Stimulated activated CD4-positive, alpha-beta T cell treated with anti-CD3 and anti-CD28 coated beads, Interleukin-15, amount 100 ng/mL, for 48 hours (primary cell): ENCODE measurements at regions not wholly inside any gene's neighbourhood (a gene's known extent, or its start where the extent isn't known, plus 50 kb on each side); places are given as distances from the start of the nearest gene placed in this dataset.

Experiments used
- DNase-seq, 2 donors: peaks; one replicate each; pipeline ENCODE4 v3.0.0-alpha.2; 2020; ENCODE audit warnings: low read depth in 2 of 2

DNA sequence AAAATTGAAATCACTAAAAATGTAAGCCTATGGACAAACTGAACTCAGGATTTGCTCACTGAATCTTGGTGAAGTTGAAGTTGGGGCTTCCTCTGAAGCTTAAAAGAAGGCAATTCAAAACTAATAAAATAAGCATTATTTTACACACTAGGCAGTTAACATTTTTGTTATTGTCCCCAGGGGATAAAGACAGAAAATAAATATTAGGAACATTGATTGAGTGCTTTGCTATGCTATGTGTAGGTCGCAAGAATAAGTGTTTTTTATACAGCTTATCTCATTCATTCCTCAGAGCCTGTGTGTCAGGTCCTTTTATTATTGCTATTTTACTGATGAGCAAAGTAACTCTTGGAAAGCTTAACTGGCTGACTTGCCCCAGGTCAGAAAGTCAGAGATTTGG, 82.2 kb downstream of the ZNF608 start:
- DNase-seq = no peak

DNA sequence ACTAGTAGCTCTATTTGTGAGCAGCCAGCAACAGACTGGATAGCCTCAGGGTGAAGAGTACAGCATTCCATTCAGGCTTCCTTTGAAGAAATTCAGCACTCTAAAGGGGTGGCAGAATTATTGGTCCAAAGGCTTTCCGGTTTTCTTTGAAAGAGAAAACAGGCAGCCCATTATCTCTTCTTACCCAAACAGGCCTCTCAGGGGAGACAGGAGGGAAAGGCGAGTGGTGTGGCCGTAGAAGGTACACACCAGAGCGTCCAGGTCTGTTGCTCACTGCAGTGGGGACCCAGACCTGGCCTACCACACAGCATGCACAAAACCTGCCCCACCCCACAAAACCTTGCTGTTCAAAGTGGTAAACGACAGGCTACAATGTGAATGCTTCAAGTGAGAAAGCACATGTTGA, 83.3 kb downstream of the ZNF608 start:
- no peak for DNase-seq

DNA sequence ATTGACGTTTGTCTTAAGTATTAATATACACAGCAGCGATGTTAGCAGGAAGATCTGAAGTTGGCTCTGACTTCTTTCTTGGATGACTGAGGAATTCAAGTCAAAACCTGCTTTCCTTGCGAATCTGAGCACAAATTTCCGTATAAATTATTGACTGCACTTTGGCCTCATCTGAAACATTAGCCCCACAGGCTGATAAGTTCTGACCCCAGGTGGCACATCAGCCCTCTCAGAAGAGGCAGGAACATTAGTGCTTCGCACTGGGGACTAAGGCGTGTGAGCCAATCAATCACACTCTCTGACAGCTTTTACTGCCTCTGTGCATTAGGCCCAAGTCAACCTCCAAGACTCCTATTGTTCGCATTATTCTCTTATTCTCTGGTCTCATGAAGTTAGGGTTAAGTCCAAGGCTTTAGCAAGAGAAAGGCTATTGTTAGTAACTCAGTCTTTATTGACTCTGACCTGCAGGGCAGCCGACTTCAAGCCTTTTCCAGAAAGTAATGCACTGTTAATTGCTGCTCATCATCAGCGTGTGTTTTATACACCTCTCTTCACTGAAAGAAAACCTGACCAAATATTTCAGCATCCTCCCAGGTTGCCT, 84.2 kb downstream of the ZNF608 start:
- no peak for DNase-seq

DNA sequence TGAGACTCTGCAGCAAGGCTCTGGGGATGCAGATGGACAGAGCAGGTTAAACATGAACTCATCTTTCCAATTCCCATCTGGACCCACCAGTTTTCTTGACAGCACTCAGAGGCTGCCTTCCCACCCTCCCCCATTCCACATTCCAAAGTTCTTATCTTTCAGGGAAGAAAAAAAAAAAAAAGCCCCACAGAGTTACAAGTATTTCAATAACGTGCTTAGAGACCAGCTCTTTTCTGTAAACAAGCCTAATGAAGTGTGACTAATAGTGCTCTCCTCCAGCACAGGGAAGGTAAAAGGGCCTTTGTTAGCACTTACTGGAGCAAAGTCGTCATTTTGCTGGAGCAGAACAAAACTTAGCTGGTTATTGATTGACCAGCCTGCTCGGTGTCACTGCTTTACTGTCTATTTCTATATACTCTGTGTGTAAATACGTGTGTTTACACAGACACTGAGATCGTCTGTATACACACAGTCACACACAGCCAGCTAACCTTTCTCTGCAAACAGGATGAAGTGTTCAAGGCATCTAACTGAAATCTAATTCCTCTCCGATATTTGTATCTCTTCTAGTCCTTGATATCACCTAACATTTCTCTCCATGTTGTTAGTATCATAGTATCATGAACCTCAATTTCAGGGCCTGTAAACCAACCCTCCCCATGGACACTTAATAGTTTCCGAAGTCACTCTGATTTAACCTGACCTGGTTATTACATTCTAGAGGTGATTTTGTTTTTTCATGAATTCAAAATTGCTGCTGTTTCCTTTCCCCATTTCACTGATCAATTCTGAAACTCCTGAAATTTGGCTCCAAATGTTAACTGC, 84.9 kb downstream of the ZNF608 start:
- no peak for DNase-seq

DNA sequence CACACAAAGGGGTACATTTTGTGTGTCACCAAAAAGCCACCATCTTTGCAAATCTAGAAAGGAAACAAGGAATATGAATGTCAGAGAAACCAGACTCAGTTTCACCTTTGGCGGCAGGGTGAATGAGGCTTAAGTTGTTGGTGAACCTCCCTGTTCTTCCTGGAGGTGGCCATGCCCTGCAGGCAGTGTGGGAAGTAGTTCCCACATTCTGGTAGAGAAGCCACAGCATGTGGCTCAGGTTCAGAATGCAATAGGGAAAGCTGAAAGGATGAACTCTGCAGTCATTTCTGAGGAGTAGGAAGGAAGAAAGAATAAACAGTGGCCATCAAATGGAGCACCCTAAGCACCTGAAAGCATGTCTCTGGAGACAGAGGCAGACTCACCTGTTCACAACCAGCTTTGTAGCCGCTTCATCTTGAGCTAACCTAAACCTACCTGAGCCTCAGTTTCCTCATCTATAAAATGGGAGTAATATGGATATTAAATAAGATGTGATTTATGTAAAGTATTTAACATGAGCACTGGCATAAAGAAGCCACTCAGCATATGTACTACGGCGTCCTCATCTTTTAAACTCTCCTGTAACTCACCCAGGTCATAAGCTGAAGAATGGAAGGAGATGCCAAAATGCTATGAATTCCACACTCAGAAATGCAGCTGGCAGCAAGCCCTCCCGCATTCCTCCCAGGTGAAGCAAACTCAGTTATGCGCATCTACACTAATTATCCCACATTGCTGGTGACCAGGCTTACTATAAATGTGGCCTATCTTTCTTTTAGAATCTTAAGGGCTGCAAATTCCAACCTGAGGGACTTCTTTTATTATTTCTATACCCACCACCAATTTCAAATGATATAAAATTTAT, 86.0 kb downstream of the ZNF608 start:
- DNase-seq = no peak

DNA sequence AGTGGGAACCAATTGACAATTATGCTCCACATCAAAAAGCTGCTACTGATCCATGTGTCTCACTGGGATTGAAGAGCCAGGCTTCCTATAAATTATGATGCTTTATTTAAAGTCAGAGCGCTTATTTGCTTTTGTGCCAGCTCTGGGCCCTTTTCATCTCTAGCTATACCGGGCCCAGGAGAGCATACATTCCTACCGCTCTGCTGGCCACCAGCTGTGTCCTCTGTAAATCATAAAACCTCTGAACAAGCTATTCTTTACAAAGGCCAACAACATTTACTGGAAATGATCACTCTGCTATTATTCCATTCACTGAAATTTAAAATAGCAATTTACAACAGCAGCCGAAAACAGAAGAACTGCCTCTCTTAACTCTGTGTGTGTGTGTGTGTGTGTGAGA, 86.6 kb downstream of the ZNF608 start:
- no peak for DNase-seq

DNA sequence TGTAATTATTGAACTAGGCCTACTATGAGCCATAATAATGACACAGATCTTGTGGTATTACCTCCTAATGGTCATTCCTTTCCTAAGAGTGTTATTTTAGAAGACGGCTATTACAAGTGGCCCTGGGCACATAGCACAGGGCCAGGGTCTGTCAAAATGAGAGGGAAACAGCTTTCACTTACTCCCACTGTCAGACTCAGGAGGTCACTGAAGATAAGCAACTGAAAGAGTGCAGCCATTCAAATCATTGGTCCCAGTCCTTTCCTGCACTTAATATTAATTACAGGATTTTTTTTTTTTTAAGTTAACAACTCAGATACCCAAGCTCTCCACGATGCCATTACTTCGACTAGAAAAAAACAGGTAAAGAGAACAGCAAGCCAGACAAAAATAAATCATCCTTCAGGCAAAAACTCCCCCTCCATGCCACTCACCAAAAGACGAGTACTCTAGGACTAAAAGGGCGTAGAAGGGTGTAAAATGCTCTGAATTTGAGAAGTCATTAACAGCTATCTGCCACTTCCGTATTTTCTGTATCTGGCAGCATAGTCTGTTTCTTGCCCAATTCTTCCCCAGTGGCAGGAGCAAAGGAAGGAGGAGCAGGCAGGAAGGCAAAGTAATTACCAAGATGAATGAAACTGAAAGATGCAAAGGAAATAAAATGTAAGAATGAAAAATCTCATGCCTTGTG, 87.4 kb downstream of the ZNF608 start:
- no peak for DNase-seq

DNA sequence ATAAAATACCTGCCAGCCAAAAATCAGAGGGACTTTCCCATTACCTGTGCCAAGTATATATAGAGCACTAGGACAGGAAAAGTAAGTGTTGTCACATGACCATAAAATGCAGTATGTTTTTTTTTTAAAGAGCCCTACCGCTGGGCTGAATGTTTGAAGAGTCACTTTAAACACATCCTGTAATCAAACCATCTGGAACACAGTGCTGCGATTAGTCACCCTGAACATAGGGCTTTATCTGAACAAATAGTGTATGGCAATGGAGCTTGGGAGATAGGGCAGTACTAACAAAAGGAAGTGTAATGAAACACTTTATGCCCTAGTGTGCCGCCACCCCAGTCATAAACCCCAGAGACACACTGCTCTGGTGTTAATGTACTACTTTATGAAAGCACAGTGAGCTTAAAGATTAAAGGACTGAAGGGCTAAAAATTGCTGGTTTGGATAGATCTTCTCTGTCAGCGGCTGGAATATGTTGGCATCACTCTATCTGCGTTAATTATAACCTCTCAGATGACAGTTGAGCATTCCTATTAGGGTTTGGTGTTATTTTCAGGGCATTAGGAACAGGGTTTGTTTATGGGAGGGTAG, 90.4 kb downstream of the ZNF608 start:
- no peak for DNase-seq

DNA sequence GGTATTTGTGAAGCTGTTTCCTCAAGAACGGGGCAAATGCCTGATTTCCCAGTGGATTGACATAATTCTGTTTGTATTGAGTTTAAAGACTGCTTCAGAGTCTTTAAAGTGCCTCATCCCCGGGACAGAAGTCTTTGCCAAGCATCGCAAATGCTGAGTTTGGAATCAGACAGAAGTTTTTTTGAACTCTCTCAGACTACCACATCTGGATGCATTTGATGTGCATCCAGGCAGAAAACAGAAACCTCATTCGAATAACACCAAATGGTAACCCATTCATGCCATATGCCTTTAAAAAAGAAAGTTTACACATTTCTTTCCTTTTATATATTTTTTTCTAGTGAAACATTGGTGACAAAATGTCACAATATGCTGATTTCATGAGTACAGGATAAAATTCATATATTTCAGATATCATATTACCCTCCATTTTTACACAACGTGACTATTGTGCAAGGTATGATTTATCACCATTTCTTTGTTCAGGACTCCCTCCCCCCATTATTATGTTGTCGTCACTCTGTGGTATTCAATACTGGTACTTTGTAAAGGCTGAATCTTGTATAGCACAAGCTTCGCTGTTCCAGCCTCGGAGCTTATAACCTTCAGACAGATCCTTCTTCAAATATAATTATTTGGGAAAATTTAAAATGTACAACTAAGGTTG, 91.1 kb downstream of the ZNF608 start:
- DNase-seq = no peak

DNA sequence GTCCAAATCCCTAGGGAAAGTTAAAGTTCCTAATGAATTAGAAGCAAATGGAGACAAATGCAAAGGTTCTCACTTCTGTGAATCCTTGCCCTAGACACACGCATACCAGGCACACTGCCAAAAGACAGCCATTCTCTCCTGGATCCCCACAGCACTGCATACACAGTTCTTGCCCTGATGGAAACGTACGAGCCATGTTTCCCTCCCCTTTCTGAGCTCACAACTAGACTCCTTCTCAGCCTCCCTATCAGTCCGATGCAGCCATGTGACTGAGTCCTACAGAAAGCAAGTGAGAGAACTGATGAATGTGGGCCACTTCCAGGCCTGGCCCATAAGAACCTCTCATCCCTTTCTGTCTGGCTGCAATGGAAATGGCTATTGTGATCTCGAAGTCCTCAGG, 92.0 kb downstream of the ZNF608 start:
- no peak for DNase-seq

DNA sequence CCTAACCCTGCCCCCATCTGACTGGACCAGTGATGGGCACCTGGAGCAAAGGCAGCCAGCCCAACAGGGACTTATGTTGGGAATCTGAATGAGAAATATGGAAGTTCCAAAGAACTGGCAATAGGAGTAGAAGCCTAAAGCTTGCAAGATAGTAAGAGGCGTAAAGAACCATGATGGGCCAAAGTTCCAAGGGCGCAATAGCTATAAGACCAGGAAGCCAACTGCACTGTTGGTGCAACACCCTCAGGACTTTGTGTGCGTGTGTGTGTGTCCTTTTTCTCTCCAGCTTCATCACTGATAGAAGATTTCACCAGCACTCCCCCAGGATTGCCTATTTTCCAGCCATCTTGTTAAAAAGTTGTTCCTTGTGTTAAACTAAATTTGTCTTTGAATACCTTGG, 92.8 kb downstream of the ZNF608 start:
- DNase-seq = no peak

DNA sequence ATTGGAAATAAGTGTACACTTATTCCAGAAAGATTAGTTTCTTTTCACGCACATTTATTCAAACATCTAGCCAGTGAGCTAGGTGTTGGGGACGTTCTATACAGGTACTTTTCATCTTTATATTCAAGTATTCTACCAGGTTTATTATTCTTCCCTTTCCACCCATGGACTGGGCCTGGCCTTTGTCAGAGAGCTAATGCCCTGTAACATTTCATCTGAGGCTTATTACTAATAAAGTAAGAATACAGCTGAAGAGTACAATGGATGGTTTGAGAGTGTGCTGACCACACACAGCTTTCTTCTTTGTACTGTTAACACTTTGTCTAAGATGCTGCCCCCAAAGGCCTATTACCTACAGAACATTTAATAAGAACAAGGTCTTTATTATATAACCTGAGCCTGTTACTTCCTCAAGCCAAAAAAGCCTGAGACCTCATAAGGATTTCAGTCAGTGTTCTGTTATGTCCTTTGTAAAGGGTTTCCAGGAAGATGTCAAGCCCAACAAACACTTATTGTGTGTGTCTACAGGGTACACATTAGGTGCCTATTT, 93.5 kb downstream of the ZNF608 start:
- no peak for DNase-seq

DNA sequence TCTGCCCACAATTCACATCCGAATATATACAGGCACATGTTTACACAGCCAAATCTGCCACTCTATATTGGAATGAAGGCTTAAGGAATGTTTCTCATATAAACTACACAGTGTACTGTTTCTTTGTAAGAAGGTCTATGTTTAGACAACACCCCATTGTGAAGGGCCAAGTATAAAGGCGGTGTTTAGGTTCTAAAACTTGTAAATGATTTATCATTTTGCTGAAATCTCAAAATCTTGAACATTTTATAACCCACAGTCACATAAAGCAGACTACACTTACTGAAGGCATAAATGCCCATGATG, 94.0 kb downstream of the ZNF608 start:
- no peak for DNase-seq

DNA sequence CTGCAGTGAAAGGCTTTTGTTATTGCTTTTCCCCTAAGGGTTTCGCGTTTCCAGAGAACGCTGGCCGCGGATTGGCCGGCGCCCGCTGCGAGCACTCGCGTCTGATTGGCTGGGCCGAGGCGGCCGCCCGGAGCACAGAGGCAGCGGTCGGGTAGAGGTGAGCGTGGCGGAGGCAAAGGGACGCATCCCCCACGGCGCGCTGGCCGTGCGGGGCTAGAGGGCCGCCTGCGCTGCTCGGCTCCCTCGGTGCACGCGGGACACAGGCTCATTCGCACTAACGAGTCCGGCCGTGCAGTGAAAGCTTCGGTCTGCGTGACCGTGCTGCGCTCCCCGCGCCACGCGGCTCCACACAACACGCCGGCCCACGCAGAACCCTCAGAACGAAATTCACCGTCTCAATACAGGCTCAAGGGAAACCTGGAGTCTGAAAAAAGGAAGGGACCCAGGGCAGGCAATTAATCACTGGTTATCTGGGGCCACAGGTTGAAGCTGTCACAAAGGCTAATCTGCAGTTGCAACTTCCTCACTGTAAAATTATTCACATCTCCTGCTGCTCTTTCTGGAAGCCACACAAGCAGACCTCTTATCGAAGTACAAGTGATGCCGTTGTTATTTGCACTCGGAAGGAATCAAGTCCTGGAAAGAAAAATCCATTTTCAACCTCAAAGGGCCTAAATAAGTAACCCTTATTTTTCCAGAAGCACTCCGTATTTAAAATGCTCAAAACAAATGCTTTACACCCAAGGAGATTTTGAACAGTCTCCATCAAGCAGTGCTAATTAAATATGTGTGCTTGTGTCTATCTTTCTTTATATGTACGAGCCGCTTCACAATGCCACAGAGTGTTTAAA, 94.6 kb downstream of the ZNF608 start:
- peak in 1 of 2 donors; percentile 11 for DNase-seq

DNA sequence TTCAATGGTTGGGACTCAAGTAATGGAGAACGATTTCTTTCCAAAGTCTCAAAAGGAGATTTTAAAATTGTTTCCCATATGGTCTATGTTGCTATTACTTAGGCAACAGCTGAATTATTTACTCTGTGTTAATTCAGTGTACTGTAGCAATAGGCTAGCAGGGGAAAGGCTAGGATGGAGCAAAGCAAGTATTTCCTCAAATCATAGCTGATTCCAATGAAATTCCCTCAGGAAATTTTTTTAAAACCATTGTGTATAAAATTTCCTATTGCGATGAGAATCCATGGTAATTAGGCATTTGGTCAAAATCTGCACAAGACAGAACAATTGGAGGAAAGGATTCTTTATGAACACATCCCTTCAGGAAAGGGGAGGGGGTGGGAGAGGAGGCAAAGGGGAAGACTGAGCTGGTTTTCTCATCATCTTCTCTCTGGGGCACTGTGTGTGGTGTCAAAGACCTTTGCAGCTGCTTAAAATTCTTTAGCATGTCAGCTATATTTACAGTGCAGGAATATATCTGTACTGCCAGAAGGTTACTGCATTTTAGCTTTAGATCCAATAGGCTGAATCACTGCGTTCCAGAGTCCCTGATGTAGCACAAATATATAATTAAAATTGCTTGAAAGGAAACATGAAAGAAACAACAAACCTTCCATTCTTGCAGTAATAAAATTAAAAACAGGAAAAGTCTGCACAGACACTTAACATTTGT, 95.3 kb downstream of the ZNF608 start:
- no peak for DNase-seq

DNA sequence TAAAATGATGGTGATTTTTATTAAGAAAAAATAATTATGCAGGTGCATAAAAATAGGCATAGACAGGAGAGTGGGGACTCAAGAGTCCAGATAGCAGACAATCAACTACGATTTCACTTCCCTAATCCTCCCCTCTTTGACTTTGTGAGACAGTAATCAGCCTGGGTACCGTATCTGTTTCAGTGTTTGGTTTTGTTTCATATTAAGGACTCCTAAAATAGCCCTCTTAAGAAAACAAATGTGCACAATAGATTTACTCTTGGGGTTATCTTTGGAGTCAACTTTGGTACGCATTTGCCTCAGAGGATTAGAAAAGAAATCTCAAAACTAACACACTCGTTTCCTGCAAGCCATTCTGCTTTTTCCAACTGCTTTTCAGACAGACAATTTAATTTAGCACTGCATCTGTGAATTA, 96.3 kb downstream of the ZNF608 start:
- DNase-seq = no peak

DNA sequence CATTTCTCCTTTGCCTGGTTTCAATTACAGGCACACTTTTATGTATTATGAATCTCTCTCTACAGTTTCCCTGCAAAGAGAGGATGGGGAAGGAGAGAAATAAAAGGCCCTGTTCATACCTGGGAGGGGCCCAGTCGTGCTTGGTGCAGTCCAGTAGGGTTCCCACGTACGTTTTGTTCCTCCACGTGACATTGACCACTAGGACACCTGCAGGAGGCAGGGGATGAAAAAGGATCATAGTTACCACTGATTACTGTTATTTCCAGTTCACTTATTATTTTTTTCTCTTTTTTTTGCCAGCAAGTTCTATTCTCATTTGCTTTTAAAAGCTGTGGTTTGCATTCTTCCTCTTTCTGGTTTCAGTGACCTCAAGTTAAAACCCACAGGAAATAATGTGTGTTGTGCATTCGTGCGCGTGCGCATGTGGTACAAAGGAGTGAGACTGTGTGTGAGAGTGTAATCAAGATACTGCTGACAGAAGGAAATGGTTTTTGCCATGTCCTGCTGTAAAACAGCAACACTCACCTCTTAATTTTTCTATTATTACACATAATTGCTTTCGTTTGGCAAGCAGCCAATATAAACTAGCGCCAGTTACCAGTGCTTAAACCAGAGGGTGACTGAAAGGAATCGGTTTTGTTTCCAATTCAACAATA, 96.8 kb downstream of the ZNF608 start:
- DNase-seq = peak; percentile 47 to 50

DNA sequence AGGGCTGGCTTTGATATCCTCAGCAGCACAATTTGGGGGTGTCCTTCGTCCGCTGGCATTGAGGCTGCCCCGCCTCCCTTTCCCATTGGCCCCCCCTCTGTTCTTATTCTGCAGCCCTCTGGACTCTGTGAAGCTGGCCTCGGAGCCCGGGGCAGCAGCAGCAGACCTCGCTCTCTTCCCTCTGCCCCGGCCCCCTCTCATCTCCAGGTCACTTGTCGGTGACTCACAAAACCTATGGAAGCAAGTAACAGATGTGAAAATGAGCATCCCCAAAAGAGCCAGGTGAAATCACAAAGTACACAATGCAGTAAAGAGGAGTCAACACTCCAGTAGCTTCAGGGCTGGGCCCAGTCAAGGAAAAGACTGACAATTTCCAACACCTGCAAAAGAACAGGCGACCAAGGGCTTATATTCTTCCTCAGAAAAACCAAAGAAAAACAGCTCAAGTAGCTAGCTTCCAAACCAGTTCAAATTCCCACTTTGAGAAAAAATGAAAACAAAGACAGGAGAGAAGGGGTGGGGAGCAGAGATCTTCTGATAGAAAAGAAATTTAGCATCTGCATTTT, 97.5 kb downstream of the ZNF608 start:
- no peak for DNase-seq

DNA sequence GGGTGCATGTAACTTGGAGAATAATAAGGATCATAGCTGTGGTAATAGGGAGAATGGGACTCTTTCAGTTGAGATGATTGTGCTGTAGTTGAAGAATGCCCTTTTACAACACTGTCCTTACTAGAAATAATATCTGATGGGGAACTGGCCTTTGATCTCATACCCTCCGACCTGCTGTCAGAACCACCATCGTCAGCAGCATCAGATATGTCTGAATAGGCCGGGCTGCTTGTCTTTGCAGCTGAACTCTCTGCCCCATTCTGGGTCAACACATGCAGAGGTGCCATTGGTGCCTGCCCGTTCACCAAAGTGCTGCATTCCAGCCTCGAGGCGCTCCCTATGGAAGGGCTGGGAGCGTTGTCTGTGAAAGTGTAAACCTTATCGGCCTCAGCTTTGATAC, 99.1 kb downstream of the ZNF608 start:
- DNase-seq = no peak
